ENCODE measurements at regions not wholly inside any gene's neighbourhood (a gene's known extent, or its start where the extent isn't known, plus 50 kb on each side); places are given as distances from the start of the nearest gene placed in this dataset.

- TF ChIP-seq CTCF (IDR thresholded peaks at IDR 0.05) (no peak), POLR2A (IDR thresholded peaks at IDR 0.05) (no peak)
- intact Hi-C loops (cut with DNase I): no loop called here
Observed at GRCh38 chr2:192448881-192449280, 254.1 kb upstream of the TMEFF2 start.

GRCh38 chr2:192444286-192444838, 249.6 kb upstream of the TMEFF2 start:
- H3K4me3 ChIP-seq (replicated peaks in 1 of 3): no peak overlapping the region
- no peak for DNase-seq
- H3K9me3 ChIP-seq: no peaks in the 10 kb centered on the region
- no peak for TF ChIP-seq CTCF (IDR thresholded peaks at IDR 0.05)
- intact Hi-C loops (cut with DNase I): no loop called here
- 71 to 74% methylated on average over 7 of the region's 7 CpGs for WGBS, 2 donors
- H3K27ac ChIP-seq: no peak overlapping the region
- H3K27me3 ChIP-seq: no peaks in the 10 kb centered on the region
- no peaks in the 10 kb centered on the region for H3K36me3 ChIP-seq
- no peaks in the 10 kb centered on the region for H3K4me1 ChIP-seq

More at GRCh38 chr2:192448881-192449280, 254.1 kb upstream of the TMEFF2 start:
- no peaks in the 10 kb centered on the region for H3K27me3 ChIP-seq
- H3K27ac ChIP-seq: no peak overlapping the region
- no peak overlapping the region for H3K4me3 ChIP-seq (replicated peaks in 1 of 3)
- no peaks in the 10 kb centered on the region for H3K9me3 ChIP-seq
- DNase-seq: no peak
- WGBS, 2 donors: 80 to 86% methylated on average over 1 of the region's 1 CpG
- H3K4me1 ChIP-seq: no peaks in the 10 kb centered on the region
- H3K36me3 ChIP-seq: no peaks in the 10 kb centered on the region

- intact Hi-C loops (cut with DNase I): no loop called here
- H3K27me3 ChIP-seq: no peaks in the 10 kb centered on the region
- no peaks in the 10 kb centered on the region for H3K9me3 ChIP-seq
- WGBS, 2 donors: 82 to 85% methylated on average over 2 of the region's 2 CpGs
- no peak overlapping the region for H3K4me3 ChIP-seq (replicated peaks in 1 of 3)
- no peak overlapping the region for H3K27ac ChIP-seq
- no peaks in the 10 kb centered on the region for H3K4me1 ChIP-seq
- TF ChIP-seq POLR2A (IDR thresholded peaks at IDR 0.05) (no peak), CTCF (IDR thresholded peaks at IDR 0.05) (no peak)
- H3K36me3 ChIP-seq: no peaks in the 10 kb centered on the region
- DNase-seq: no peak
Observed at GRCh38 chr2:192443831-192444230, 249.1 kb upstream of the TMEFF2 start.

- H3K4me3 ChIP-seq (replicated peaks in 1 of 3): no peak overlapping the region
- no peak for DNase-seq
Observed at GRCh38 chr2:192438239-192438638, 243.5 kb upstream of the TMEFF2 start.

GRCh38 chr2:192437653-192438052, 242.9 kb upstream of the TMEFF2 start:
- WGBS, 2 donors: 74 to 76% methylated on average over 4 of the region's 4 CpGs
- Histone ChIP-seq H3K9me3 (no peaks in the 10 kb centered on the region), H3K4me3 (replicated peaks in 1 of 3) (no peak overlapping the region), H3K27me3 (no peaks in the 10 kb centered on the region), H3K27ac (no peak overlapping the region), H3K36me3 (no peaks in the 10 kb centered on the region), H3K4me1 (no peaks in the 10 kb centered on the region)
- TF ChIP-seq CTCF (IDR thresholded peaks at IDR 0.05): no peak
- DNase-seq: no peak
- intact Hi-C loops (cut with DNase I): no loop called here

More at GRCh38 chr2:192438239-192438638, 243.5 kb upstream of the TMEFF2 start:
- Histone ChIP-seq H3K27me3 (no peaks in the 10 kb centered on the region), H3K4me1 (no peaks in the 10 kb centered on the region), H3K9me3 (no peaks in the 10 kb centered on the region), H3K36me3 (no peaks in the 10 kb centered on the region), H3K27ac (no peak overlapping the region)
- 70 to 73% methylated on average over 1 of the region's 1 CpG for WGBS, 2 donors
- intact Hi-C loops (cut with DNase I): no loop called here
- no peak for TF ChIP-seq CTCF (IDR thresholded peaks at IDR 0.05)
- TF ChIP-seq POLR2A (IDR thresholded peaks at IDR 0.05): no peak
